ENCODE measurements at regions not wholly inside any gene's neighbourhood (a gene's known extent, or its start where the extent isn't known, plus 50 kb on each side); places are given as distances from the start of the nearest gene placed in this dataset.
"Not testable (repeated sequence)": the region's sequence is repeated elsewhere in the genome, so short reads cannot be mapped to it uniquely, and the experiment has no call there.

- no peak for DNase-seq (ENCODE audit: low read depth, low spot score)
- Histone ChIP-seq H3K36me3 (ENCODE audit: insufficient read depth, low read length) (no peaks in the 10 kb centered on the region), H3K9me3 (ENCODE audit: low read depth, low read length) (no peaks in the 10 kb centered on the region), H3K9ac (ENCODE audit: insufficient read length) (no peak overlapping the region), H3K27ac (no peak overlapping the region), H3K4me3 (no peak overlapping the region)
- no peak for TF ChIP-seq FOXP2 (optimal IDR thresholded peaks at IDR 0.05; ENCODE audit: control extremely low read depth, extremely low read length, insufficient read depth)
- TF ChIP-seq POLR2AphosphoS5 (IDR thresholded peaks at IDR 0.05; ENCODE audit: borderline replicate concordance, low read depth, low read length), result no peak
- TF ChIP-seq EZH2 (IDR thresholded peaks at IDR 0.05), result no peak
Measured at GRCh38 chr4:79249881-79250503, 75.9 kb downstream of the NAA11 start.

- H3K27ac ChIP-seq, result no peak overlapping the region
- no peak for DNase-seq (ENCODE audit: low read depth, low spot score)
Measured at GRCh38 chr4:79248610-79249009, 77.3 kb downstream of the NAA11 start.

GRCh38 chr4:79247695-79248394, 78.0 kb downstream of the NAA11 start:
- Histone ChIP-seq H3K27ac (no peak overlapping the region), H3K36me3 (ENCODE audit: insufficient read depth, low read length) (no peaks in the 10 kb centered on the region), H3K9me3 (ENCODE audit: low read depth, low read length) (no peaks in the 10 kb centered on the region), H3K9ac (ENCODE audit: insufficient read length) (no peak overlapping the region), H3K4me3 (no peak overlapping the region)
- no peak for DNase-seq (ENCODE audit: low read depth, low spot score)
- no peak for TF ChIP-seq EZH2 (IDR thresholded peaks at IDR 0.05)
- TF ChIP-seq POLR2AphosphoS5 (IDR thresholded peaks at IDR 0.05; ENCODE audit: borderline replicate concordance, low read depth, low read length), result no peak
- no peak for TF ChIP-seq FOXP2 (optimal IDR thresholded peaks at IDR 0.05; ENCODE audit: control extremely low read depth, extremely low read length, insufficient read depth)

More at GRCh38 chr4:79248610-79249009, 77.3 kb downstream of the NAA11 start:
- Histone ChIP-seq H3K4me3 (no peak overlapping the region), H3K9ac (ENCODE audit: insufficient read length) (no peak overlapping the region), H3K36me3 (ENCODE audit: insufficient read depth, low read length) (no peaks in the 10 kb centered on the region), H3K9me3 (ENCODE audit: low read depth, low read length) (no peaks in the 10 kb centered on the region)
- TF ChIP-seq EZH2 (IDR thresholded peaks at IDR 0.05) (no peak), POLR2AphosphoS5 (IDR thresholded peaks at IDR 0.05; ENCODE audit: borderline replicate concordance, low read depth, low read length) (no peak), FOXP2 (optimal IDR thresholded peaks at IDR 0.05; ENCODE audit: control extremely low read depth, extremely low read length, insufficient read depth) (no peak)

- not testable (repeated sequence) for H3K36me3 ChIP-seq (ENCODE audit: insufficient read depth, low read length); H3K9ac ChIP-seq (ENCODE audit: insufficient read length); DNase-seq (ENCODE audit: low read depth, low spot score)
Measured at GRCh38 chr4:79245200-79245940, 80.5 kb downstream of the NAA11 start.

GRCh38 chr4:79241846-79242245, 84.0 kb downstream of the NAA11 start:
- Histone ChIP-seq H3K9me3 (ENCODE audit: low read depth, low read length) (no peaks in the 10 kb centered on the region), H3K4me3 (no peak overlapping the region), H3K36me3 (ENCODE audit: insufficient read depth, low read length) (no peaks in the 10 kb centered on the region), H3K9ac (ENCODE audit: insufficient read length) (no peak overlapping the region), H3K27ac (no peak overlapping the region)
- TF ChIP-seq FOXP2 (optimal IDR thresholded peaks at IDR 0.05; ENCODE audit: control extremely low read depth, extremely low read length, insufficient read depth) (no peak), EZH2 (IDR thresholded peaks at IDR 0.05) (no peak), POLR2AphosphoS5 (IDR thresholded peaks at IDR 0.05; ENCODE audit: borderline replicate concordance, low read depth, low read length) (no peak)
- peak; percentile 50 for DNase-seq (ENCODE audit: low read depth, low spot score)

More at GRCh38 chr4:79245200-79245940, 80.5 kb downstream of the NAA11 start:
- not testable (repeated sequence) for H3K4me3 ChIP-seq; H3K9me3 ChIP-seq (ENCODE audit: low read depth, low read length); H3K27ac ChIP-seq

- Histone ChIP-seq H3K9me3 (ENCODE audit: low read depth, low read length) (no peaks in the 10 kb centered on the region), H3K27ac (no peak overlapping the region), H3K9ac (ENCODE audit: insufficient read length) (no peak overlapping the region), H3K36me3 (ENCODE audit: insufficient read depth, low read length) (no peaks in the 10 kb centered on the region), H3K4me3 (no peak overlapping the region)
- no peak for DNase-seq (ENCODE audit: low read depth, low spot score)
- TF ChIP-seq EZH2 (IDR thresholded peaks at IDR 0.05) (no peak), POLR2AphosphoS5 (IDR thresholded peaks at IDR 0.05; ENCODE audit: borderline replicate concordance, low read depth, low read length) (no peak), FOXP2 (optimal IDR thresholded peaks at IDR 0.05; ENCODE audit: control extremely low read depth, extremely low read length, insufficient read depth) (no peak)
Measured at GRCh38 chr4:79237851-79238250, 88.0 kb downstream of the NAA11 start.

- H3K9ac ChIP-seq (ENCODE audit: insufficient read length), result no peak overlapping the region
Measured at GRCh38 chr4:79236785-79237184, 89.1 kb downstream of the NAA11 start.

GRCh38 chr4:79235095-79235494, 90.8 kb downstream of the NAA11 start:
- no peak overlapping the region for H3K4me3 ChIP-seq
- TF ChIP-seq POLR2AphosphoS5 (IDR thresholded peaks at IDR 0.05; ENCODE audit: borderline replicate concordance, low read depth, low read length), result no peak
- H3K27ac ChIP-seq, result no peak overlapping the region
- H3K9ac ChIP-seq (ENCODE audit: insufficient read length), result no peak overlapping the region
- H3K9me3 ChIP-seq (ENCODE audit: low read depth, low read length), result no peaks in the 10 kb centered on the region
- H3K36me3 ChIP-seq (ENCODE audit: insufficient read depth, low read length), result no peaks in the 10 kb centered on the region
- no peak for DNase-seq (ENCODE audit: low read depth, low spot score)

More at GRCh38 chr4:79236785-79237184, 89.1 kb downstream of the NAA11 start:
- TF ChIP-seq POLR2AphosphoS5 (IDR thresholded peaks at IDR 0.05; ENCODE audit: borderline replicate concordance, low read depth, low read length) (no peak), EZH2 (IDR thresholded peaks at IDR 0.05) (no peak), FOXP2 (optimal IDR thresholded peaks at IDR 0.05; ENCODE audit: control extremely low read depth, extremely low read length, insufficient read depth) (no peak)
- no peak overlapping the region for H3K27ac ChIP-seq
- no peak for DNase-seq (ENCODE audit: low read depth, low spot score)
- no peaks in the 10 kb centered on the region for H3K9me3 ChIP-seq (ENCODE audit: low read depth, low read length)
- no peak overlapping the region for H3K4me3 ChIP-seq
- no peaks in the 10 kb centered on the region for H3K36me3 ChIP-seq (ENCODE audit: insufficient read depth, low read length)

Measured in SK-N-MC (cell line).